Amygdala (tissue), 56 donors: ENCODE measurements at regions not wholly inside any gene's neighbourhood (a gene's known extent, or its start where the extent isn't known, plus 50 kb on each side); places are given as distances from the start of the nearest gene placed in this dataset.
A peak's percentile ranks its signal among the peaks of the same experiment; 100 is the strongest.

Experiments
- DNase-seq, 56 donors: peaks; one replicate each; lab custom pipeline; 2025; lab: John Stamatoyannopoulos, UW

GRCh38 chr2:158049129-158049855 lies 52.4 kb upstream of the UPP2 start:
- DNase-seq, result no peak

GRCh38 chr2:158048327-158048726 lies 53.3 kb upstream of the UPP2 start:
- no peak for DNase-seq

GRCh38 chr2:158047156-158047611 lies 54.5 kb upstream of the UPP2 start:
- no peak for DNase-seq

GRCh38 chr2:158046121-158046880 lies 55.4 kb upstream of the UPP2 start:
- no peak for DNase-seq

- no peak for DNase-seq
Observed at GRCh38 chr2:158045362-158045761, 56.3 kb upstream of the UPP2 start.

- no peak for DNase-seq
Observed at GRCh38 chr2:158043181-158043948, 58.3 kb upstream of the UPP2 start.

- no peak for DNase-seq
Observed at GRCh38 chr2:158042666-158043065, 59.0 kb upstream of the UPP2 start.

GRCh38 chr2:158042245-158042644 lies 59.4 kb upstream of the UPP2 start:
- DNase-seq, result no peak

GRCh38 chr2:158041400-158041799 lies 60.3 kb upstream of the UPP2 start:
- no peak for DNase-seq

- no peak for DNase-seq
Observed at GRCh38 chr2:158038901-158039300, 62.8 kb upstream of the UPP2 start.

- peak in 4 of 56 donors; percentile 4 to 11 (median 6) for DNase-seq
Observed at GRCh38 chr2:158034198-158034866, 67.3 kb upstream of the UPP2 start.

GRCh38 chr2:158031371-158031770 lies 70.3 kb upstream of the UPP2 start:
- DNase-seq, result no peak

- no peak for DNase-seq
Observed at GRCh38 chr2:158025255-158025996, 76.2 kb upstream of the UPP2 start.

- peak in 22 of 56 donors; percentile 2 to 73 (median 25) for DNase-seq
Observed at GRCh38 chr2:158024288-158024898, 77.3 kb upstream of the UPP2 start.

- DNase-seq, result no peak
Observed at GRCh38 chr2:158022888-158023287, 78.8 kb upstream of the UPP2 start.

GRCh38 chr2:158021226-158021625 lies 80.5 kb upstream of the UPP2 start:
- DNase-seq, result no peak

GRCh38 chr2:158015428-158016076 lies 86.1 kb upstream of the UPP2 start:
- DNase-seq, result no peak

- peak in 5 of 56 donors; percentile 5 to 39 (median 19) for DNase-seq
Observed at GRCh38 chr2:158013891-158014290, 87.8 kb upstream of the UPP2 start.
